HFF-Myc (cell line): ENCODE measurements at regions not wholly inside any gene's neighbourhood (a gene's known extent, or its start where the extent isn't known, plus 50 kb on each side); places are given as distances from the start of the nearest gene placed in this dataset.

Experiments used
- DNase-seq: peaks from one replicate; pipeline ENCODE4 v3.0.0-alpha.2; 2011; ENCODE audit warnings: low read depth; ENCODE audit errors: extremely low read depth
- H3K4me3 ChIP-seq: replicated peaks from 2 replicates; pipeline ENCODE4 v1.5.1; 2011; ENCODE audit warnings: low read depth, mild to moderate bottlenecking, control low read depth, low read length
- CTCF ChIP-seq: IDR thresholded peaks from 2 replicates; pipeline ENCODE4 v1.5.1; 2012; ENCODE audit warnings: mild to moderate bottlenecking, low read depth, low read length, control low read depth; ENCODE audit errors: missing control alignments

- TF ChIP-seq CTCF, result no peak
- DNase-seq, result no peak
- no peak overlapping the region for H3K4me3 ChIP-seq
Observed at GRCh38 chr18:60445341-60445740, 72.8 kb upstream of the MC4R start.

- no peak for TF ChIP-seq CTCF
- H3K4me3 ChIP-seq, result no peak overlapping the region
- no peak for DNase-seq
Observed at GRCh38 chr18:60446821-60447220, 74.2 kb upstream of the MC4R start.

- TF ChIP-seq CTCF, result no peak
- no peak overlapping the region for H3K4me3 ChIP-seq
- DNase-seq, result no peak
Observed at GRCh38 chr18:60448487-60449267, 76.1 kb upstream of the MC4R start.

GRCh38 chr18:60452421-60452820 lies 79.8 kb upstream of the MC4R start:
- no peak for DNase-seq
- TF ChIP-seq CTCF, result no peak

GRCh38 chr18:60466677-60467076 lies 94.1 kb upstream of the MC4R start:
- no peak for DNase-seq
- H3K4me3 ChIP-seq, result no peak overlapping the region
- TF ChIP-seq CTCF, result no peak

More at GRCh38 chr18:60452421-60452820, 79.8 kb upstream of the MC4R start:
- no peak overlapping the region for H3K4me3 ChIP-seq

GRCh38 chr18:60469387-60470100 lies 97.0 kb upstream of the MC4R start:
- no peak for DNase-seq
- no peak overlapping the region for H3K4me3 ChIP-seq
- no peak for TF ChIP-seq CTCF
